Ecto neural progenitor cell (in vitro differentiated cells): ENCODE measurements at regions not wholly inside any gene's neighbourhood (a gene's known extent, or its start where the extent isn't known, plus 50 kb on each side); places are given as distances from the start of the nearest gene placed in this dataset.

ENCODE experiments used
- DNase-seq: peaks from one replicate; pipeline ENCODE4 v3.0.0-alpha.2; 2018; ENCODE audit warnings: low spot score

GRCh38 chr4:163622379-163623035, 128.0 kb downstream of the TMA16 start:
- DNase-seq = no peak

- no peak for DNase-seq
These were observed 129.3 kb downstream of the TMA16 start for GRCh38 chr4:163623787-163624186.

- no peak for DNase-seq
These were observed 130.2 kb downstream of the TMA16 start for GRCh38 chr4:163624727-163625126.

- no peak for DNase-seq
These were observed 136.8 kb downstream of the TMA16 start for GRCh38 chr4:163631288-163631687.

- DNase-seq = no peak
These were observed 144.4 kb downstream of the TMA16 start for GRCh38 chr4:163638909-163639308.

- DNase-seq = no peak
These were observed 155.1 kb downstream of the TMA16 start for GRCh38 chr4:163649557-163650091.

- no peak for DNase-seq
These were observed 157.3 kb downstream of the TMA16 start for GRCh38 chr4:163651761-163652160.

- no peak for DNase-seq
These were observed 160.1 kb downstream of the TMA16 start for GRCh38 chr4:163654621-163655020.

- no peak for DNase-seq
These were observed 166.1 kb downstream of the TMA16 start for GRCh38 chr4:163660636-163661035.

GRCh38 chr4:163662768-163663167, 168.3 kb downstream of the TMA16 start:
- no peak for DNase-seq

- no peak for DNase-seq
These were observed 169.2 kb downstream of the TMA16 start for GRCh38 chr4:163663454-163664225.

- DNase-seq = no peak
These were observed 170.6 kb downstream of the TMA16 start for GRCh38 chr4:163665101-163665500.

GRCh38 chr4:163665521-163666331, 171.2 kb downstream of the TMA16 start:
- DNase-seq = no peak

GRCh38 chr4:163666332-163666873, 171.9 kb downstream of the TMA16 start:
- no peak for DNase-seq

GRCh38 chr4:163672751-163673150, 178.3 kb downstream of the TMA16 start:
- DNase-seq = no peak

- no peak for DNase-seq
These were observed 179.6 kb downstream of the TMA16 start for GRCh38 chr4:163673848-163674697.

GRCh38 chr4:163679189-163679588, 184.7 kb downstream of the TMA16 start:
- DNase-seq = no peak

- DNase-seq = no peak
These were observed 186.1 kb downstream of the TMA16 start for GRCh38 chr4:163680386-163681098.

GRCh38 chr4:163681208-163681821, 186.8 kb downstream of the TMA16 start:
- no peak for DNase-seq

- DNase-seq = no peak
These were observed 194.4 kb downstream of the TMA16 start for GRCh38 chr4:163688856-163689255.
